RWPE1 (cell line): ENCODE measurements at regions not wholly inside any gene's neighbourhood (a gene's known extent, or its start where the extent isn't known, plus 50 kb on each side); places are given as distances from the start of the nearest gene placed in this dataset.

ENCODE experiments used
- CTCF ChIA-PET: fragments of 350-600 bp; sonication (Branson Sonifier 250); formaldehyde crosslinking; extraction: SDS; loops from one replicate; lab custom pipeline; 2021; lab: Yijun Ruan, JAX
- POLR2A ChIA-PET: fragments of 400-600 bp; formaldehyde crosslinking; extraction: SDS; loops from one replicate; lab custom pipeline; 2020; ENCODE audit warnings: antibody characterized with exemption; ENCODE audit not compliant: low non-redundant PET; lab: Yijun Ruan, JAX
- DNase-seq: peaks from one replicate; pipeline ENCODE4 v3.0.0; 2012; ENCODE audit warnings: low spot score
- H3K27ac ChIP-seq: fragments of 450-650 bp; 2 replicates; pipeline ENCODE4 v1.5.1; 2017
- CTCF ChIP-seq: fragments of 450-650 bp; conservative IDR thresholded peaks from 2 replicates; pipeline ENCODE4 v1.5.1; 2017; ENCODE audit warnings: low read depth, mild to moderate bottlenecking

- ChIA-PET CTCF (no interaction called here), POLR2A (no interaction called here)
These were observed 62.1 kb upstream of the ARHGAP20 start for GRCh38 chr11:110774138-110775014.

GRCh38 chr11:110773442-110773841 lies 61.2 kb upstream of the ARHGAP20 start:
- ChIA-PET POLR2A (no interaction called here), CTCF (no interaction called here)

More at GRCh38 chr11:110774138-110775014, 62.1 kb upstream of the ARHGAP20 start:
- H3K27ac ChIP-seq, result no peak overlapping the region
- no peak for DNase-seq
- TF ChIP-seq CTCF, result no peak

GRCh38 chr11:110772863-110773262 lies 60.6 kb upstream of the ARHGAP20 start:
- ChIA-PET POLR2A (no interaction called here), CTCF (no interaction called here)
- DNase-seq, result no peak
- H3K27ac ChIP-seq, result no peak overlapping the region
- no peak for TF ChIP-seq CTCF

More at GRCh38 chr11:110773442-110773841, 61.2 kb upstream of the ARHGAP20 start:
- no peak overlapping the region for H3K27ac ChIP-seq
- DNase-seq, result no peak
- no peak for TF ChIP-seq CTCF

GRCh38 chr11:110766316-110766715 lies 54.1 kb upstream of the ARHGAP20 start:
- TF ChIP-seq CTCF, result no peak
- ChIA-PET CTCF (interaction anchor here (0.5 kb wide), 1 partner anchor 212 kb away, joined by 3 read pairs; no protein-coding TSS in a partner anchor), POLR2A (no interaction called here)
- H3K27ac ChIP-seq, result no peak overlapping the region
- no peak for DNase-seq

- no peak overlapping the region for H3K27ac ChIP-seq
- no peak for DNase-seq
- ChIA-PET CTCF (no interaction called here), POLR2A (interaction anchor here (0.6 kb wide), 1 partner anchor 65 kb away, joined by 4 read pairs; no protein-coding TSS in a partner anchor)
- no peak for TF ChIP-seq CTCF
These were observed 52.2 kb upstream of the ARHGAP20 start for GRCh38 chr11:110764485-110764884.

GRCh38 chr11:110763249-110764011 lies 51.2 kb upstream of the ARHGAP20 start:
- CTCF ChIA-PET, result no interaction called here

More at GRCh38 chr11:110763249-110764011, 51.2 kb upstream of the ARHGAP20 start:
- POLR2A ChIA-PET, result interaction anchor here (0.7 kb wide), 1 partner anchor 36 kb away, joined by 3 read pairs; no protein-coding TSS in a partner anchor
- DNase-seq, result no peak
- no peak overlapping the region for H3K27ac ChIP-seq
- no peak for TF ChIP-seq CTCF
